B cell (primary cell): ENCODE measurements at regions not wholly inside any gene's neighbourhood (a gene's known extent, or its start where the extent isn't known, plus 50 kb on each side); places are given as distances from the start of the nearest gene placed in this dataset.

Experiments
- EZH2 ChIP-seq: IDR thresholded peaks from 2 replicates; pipeline ENCODE4 v1.6.1; 2012; ENCODE audit warnings: borderline replicate concordance, low read depth, mild to moderate bottlenecking, moderate library complexity, low read length; ENCODE audit not compliant: insufficient read depth, poor library complexity, severe bottlenecking
- TF ChIP-seq, protein P1 (sequence below): fragments of 200-600 bp; IDR thresholded peaks from one replicate; pipeline ENCODE4 v1.8.0; 2022; ENCODE audit warnings: antibody characterized with exemption, mild to moderate bottlenecking

GRCh38 chr2:101569886-101570520 is 95.1 kb upstream of the RFX8 start:
- TF ChIP-seq, protein P1, sequence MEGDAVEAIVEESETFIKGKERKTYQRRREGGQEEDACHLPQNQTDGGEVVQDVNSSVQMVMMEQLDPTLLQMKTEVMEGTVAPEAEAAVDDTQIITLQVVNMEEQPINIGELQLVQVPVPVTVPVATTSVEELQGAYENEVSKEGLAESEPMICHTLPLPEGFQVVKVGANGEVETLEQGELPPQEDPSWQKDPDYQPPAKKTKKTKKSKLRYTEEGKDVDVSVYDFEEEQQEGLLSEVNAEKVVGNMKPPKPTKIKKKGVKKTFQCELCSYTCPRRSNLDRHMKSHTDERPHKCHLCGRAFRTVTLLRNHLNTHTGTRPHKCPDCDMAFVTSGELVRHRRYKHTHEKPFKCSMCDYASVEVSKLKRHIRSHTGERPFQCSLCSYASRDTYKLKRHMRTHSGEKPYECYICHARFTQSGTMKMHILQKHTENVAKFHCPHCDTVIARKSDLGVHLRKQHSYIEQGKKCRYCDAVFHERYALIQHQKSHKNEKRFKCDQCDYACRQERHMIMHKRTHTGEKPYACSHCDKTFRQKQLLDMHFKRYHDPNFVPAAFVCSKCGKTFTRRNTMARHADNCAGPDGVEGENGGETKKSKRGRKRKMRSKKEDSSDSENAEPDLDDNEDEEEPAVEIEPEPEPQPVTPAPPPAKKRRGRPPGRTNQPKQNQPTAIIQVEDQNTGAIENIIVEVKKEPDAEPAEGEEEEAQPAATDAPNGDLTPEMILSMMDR = no peak
- TF ChIP-seq EZH2 = no peak
